GM18519 (cell line): ENCODE measurements at regions not wholly inside any gene's neighbourhood (a gene's known extent, or its start where the extent isn't known, plus 50 kb on each side); places are given as distances from the start of the nearest gene placed in this dataset.
"Not testable (repeated sequence)": the region's sequence is repeated elsewhere in the genome, so short reads cannot be mapped to it uniquely, and the experiment has no call there.

Experiments used
- ATAC-seq: cut with Tn5 transposase; IDR thresholded peaks from one replicate; pipeline ENCODE4 v1.9.1; 2021; ENCODE audit warnings: mild to moderate bottlenecking, moderate library complexity; ENCODE audit not compliant: unreplicated experiment, low FRiP score

DNA sequence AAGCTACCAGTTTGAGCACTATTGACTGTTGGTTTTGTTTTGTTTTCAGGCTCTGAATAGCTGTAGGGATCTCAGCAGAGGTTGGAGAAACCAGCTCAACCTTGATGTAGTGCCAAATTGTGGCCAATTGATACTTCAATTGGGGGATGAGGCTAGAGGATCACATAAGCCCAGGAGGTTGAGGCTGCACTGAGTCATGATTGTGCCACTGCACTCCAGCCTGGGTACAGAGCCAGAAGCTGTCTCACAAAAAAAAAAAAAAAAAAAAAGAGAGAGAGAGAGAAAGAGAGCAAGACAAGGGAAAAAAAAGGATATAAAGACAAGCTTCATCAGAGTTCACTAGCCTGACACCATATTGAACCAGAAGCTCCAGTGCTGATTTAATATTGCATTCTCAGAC is 702.1 kb downstream of the FRK start:
- ATAC-seq = no peak

DNA sequence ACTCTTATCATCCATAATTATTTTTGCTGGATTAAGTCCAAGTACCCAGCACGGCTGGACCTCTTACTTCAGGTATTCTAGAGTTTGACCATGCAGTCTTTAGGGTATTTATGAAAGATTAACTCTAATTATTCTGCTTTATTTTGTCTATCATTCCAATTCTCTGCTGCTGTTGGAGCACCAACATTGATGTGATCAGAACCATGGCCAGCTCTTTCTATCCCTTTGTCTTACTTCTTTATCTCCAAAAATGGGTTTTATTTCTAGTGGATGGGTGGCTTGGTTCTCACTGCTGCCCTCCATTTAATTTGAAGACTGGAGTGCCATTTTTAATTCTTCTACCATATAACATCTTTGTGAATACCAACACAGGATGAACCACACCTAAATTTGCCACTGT is 704.3 kb downstream of the FRK start:
- ATAC-seq = no peak

DNA sequence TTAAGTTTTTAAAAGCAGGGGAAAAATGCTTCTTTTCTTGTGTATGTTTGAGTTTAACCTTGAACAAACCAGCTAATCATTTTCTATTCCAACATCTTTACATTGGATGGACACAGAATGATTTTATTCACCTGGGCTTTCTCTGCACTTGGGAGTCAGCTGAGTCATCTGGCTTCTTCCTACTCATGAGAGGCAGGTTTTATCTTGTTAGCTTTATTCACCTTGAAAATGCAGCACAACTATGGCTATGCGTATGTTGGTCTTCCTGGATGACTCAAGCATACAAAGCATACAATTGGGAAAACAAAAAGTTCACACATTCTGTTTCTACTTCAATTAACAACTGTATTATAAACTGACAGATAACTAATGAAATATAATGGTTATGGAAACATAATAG is 737.7 kb downstream of the FRK start:
- no peak for ATAC-seq

DNA sequence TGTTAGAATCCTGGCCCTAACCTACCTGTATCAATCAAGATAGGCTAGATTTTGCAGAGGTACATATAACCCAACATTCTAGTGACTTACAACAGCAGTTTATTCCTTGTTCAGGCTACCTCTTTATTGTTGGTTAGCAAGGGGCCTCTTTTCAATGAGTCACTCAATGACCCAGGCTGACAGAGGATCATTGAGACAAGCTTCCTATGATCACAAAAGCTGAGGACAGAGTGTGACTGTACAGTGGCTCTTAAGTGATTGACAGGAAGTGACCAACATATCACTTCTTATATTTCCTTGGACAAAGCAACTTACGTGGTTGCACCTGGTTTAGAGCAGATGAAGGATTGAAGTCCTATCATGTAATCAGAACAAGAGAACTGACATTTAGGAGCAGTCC is 740.9 kb downstream of the FRK start:
- ATAC-seq = no peak

DNA sequence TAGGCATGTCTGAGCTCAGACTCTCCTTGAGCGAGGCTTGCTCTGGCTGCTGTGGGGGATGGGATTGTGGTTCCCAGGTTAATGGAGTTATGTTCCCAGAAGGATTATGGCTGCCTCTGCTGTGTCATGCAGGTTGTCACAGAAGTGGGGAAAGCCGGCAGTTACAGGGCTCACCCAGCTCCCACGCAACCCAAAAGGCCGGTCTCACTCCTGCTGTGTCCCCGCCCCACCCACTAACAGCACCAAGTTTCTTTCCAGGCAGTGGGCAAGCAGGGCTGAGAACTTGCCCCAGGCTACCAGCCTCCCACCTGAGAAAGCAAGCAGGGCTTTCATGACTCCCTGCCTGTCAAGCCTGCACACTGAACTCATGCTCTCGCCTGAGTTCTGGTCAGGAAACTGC is 750.5 kb downstream of the FRK start:
- ATAC-seq = no peak

DNA sequence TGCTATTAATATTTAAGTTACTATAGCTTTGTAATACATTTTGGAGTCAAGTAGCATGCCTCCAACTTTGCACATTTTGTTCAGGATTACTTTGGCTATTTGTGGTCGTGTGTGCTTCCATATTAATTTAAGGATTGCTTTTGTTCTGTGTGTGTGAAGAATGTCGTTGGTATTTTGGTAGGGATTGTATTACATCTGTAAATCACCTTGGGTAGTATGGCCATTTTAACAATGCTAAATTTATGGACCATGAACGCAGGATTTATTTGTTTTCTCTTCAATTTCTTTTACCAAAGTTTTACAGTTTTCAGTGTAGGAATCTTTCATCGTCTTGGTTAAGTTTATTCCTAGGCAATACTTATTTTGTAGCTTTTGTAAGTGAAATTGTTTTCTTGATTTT is 758.0 kb downstream of the FRK start:
- no peak for ATAC-seq

DNA sequence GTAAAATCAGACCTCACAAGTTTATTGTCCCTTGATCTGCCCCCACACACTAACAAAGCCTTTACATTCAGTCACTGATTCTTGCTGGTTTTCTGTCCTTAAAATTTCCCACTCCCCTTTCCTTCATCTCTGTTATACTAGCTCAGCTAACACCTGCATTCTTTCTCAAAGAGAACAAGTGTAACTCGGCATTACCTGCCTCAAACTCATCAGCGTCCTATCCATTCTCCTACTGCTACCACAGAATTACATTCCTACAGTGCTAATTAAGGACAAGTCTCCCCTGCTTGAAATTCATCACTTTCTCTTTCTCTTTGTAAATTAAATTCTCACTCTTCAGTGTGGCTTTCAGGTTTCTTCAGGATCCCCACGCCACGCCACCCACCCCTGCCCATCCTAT is 773.2 kb downstream of the FRK start:
- no peak for ATAC-seq

DNA sequence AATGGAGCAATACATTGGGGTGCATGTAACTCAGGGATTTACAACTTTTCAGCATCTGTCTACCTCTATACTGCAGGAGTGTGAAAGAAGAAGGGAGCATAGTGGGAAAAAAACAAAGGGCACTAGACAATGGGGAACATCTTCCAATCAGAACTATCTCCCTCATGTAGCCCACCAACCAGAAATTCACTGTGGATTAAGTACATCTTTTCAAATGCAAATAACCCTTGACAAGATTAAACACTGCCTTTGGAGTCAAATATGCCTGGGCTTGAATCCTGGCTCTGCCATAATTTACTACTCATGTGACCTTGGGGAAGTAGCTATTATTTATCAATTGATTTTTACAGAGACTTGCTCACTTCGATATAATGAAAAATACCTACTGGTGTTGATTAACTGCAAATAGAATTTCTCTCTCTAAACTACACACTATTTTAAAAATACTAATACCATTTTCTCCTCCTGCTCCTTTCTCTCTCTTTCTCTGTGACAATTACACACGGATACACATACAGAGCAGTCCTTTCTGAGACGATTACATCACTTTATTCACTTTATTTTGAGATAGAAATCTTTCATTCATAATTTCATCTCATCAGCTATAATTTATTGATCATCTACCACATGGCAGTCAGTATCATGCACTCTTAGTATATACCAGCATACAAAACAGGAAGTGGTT is 783.7 kb downstream of the FRK start:
- no peak for ATAC-seq

DNA sequence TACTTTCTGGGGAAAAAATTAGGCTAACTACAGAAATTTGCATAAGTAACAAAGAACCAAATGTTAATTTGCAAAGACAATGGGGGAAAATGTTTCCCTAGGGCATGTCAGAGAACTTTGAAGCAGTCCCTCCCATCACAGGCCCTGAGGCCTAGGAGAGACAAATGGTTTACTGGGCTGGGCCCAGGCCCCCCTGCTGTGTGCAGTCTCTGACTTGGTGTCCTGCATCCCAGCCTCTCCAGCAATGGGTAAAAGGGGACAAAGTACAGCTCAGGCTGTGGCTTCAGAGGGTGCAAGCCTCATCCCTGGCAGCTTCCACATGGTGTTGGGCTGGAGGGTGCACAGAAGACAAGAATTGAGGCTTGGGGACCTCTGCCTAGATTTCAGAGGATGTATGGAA is 788.4 kb downstream of the FRK start:
- no peak for ATAC-seq

DNA sequence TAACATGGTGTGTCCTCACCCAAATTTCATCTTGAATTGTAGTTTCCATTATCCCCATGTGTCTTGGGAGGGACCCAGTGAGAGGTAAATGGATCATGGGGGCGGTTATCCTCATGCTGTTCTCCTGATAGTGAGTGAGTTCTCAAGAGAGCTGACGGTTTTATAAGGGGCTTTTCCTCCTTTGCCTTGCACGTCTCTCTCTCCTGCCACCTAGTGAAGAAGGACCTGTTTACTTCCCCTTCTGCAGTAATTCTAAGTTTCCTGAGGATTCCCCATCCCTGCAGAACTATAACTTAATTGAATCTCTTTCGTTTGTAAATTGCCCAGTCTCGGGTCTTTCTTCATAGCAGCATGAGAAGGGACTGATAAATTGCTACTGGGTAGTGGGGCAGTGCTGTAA is 789.3 kb downstream of the FRK start:
- ATAC-seq = no peak

DNA sequence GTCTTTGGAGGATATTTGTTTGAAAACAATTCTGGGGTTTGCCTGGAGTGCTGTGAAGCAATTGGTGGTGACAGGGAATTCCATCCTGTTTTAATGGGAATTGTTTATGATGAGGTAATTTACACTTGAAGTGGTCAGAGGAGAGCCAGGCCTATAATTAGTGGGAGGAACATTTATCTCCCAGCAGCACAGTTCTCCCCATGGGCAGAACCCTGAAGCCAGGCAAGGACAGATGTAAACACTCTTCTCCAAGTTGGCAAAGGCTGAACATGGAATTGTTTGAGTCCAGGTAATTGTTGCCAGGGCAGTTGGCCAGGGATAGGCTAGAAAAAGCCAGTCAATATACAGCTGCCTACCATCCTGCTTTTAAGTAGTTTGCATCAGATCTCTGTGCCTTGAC is 789.7 kb downstream of the FRK start:
- ATAC-seq = no peak

DNA sequence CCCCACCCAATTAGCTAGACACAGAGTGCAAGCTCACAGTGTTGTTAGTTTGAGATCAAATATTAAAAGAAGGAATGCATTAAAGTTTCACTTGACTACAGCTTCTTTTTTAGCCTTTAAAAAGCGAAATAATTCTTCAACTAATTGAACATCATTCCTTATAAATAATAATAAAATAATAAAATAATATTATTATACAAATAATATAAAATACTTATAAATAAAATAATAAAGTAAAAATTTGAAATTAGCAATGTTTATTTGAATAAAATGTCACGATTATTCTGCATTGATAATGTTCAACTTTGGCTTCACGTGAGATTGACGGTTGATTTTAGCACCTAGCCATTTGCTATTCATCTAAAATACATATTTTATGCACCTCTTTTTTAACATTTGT is 819.3 kb downstream of the FRK start:
- no peak for ATAC-seq

DNA sequence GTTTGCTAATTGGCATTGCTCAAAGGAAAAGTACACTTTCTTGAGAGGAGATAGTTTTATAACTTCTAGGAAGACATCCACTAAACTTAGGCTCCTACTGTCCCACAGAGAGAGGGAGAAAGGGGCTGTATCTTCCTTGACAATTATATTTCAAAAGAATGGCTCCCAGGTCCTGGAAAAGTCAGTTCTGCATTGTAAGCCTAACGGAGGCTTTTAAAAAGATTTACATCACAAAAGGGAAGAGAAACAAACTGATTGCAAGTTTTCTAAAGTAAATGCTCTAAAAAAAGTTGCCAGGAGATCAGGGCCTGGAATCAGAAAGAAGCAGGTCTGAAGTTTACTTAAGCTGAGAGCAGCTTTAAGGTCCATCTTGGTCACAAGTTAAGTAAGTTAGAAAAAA is 839.5 kb downstream of the FRK start:
- no peak for ATAC-seq

DNA sequence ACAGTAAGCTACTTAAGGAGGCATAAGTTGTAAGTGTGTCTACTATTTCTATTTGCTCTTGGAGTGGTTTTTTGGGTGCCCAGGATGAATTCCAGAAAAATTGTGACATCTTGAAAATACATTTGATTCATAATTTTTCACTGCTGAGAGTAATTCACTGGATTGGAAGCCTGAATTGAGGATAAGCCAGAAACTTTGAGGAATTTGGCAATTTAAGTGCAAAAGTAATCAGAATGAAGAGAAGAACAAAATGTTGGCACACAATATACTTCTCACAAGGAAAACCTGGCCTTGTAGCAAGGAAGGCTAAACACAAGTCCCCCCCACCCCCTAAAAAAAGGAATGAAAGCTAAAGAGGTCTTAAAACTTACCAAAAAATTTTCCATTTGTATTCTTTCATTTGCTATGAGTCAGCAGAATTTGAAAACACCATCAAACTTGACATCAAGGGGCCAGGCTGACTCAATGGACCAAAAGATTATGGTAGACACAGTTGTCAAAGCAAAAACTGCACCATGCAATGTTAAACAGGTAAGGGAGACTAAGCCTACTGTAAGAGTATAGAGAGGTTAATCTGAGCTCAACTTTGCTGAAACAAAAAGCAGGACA is 840.0 kb downstream of the FRK start:
- no peak for ATAC-seq

DNA sequence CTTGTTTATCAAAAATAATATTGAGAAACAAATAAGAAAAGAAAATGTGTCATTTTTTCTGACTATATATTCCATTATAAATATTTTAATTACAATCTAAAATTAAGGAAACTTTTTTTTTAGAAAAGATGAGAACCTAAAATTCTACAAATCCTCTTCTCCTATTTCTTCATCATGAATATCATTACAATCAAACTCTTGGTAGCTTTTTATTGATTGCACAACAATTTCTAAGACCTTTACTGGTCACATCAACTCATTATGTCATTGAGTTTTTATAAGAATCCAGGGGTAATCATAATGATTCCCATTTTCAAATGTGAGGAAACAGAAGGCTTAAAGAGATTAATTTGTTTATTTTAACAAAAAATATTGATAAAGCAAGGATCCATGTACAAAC is 841.0 kb downstream of the FRK start:
- ATAC-seq = no peak

DNA sequence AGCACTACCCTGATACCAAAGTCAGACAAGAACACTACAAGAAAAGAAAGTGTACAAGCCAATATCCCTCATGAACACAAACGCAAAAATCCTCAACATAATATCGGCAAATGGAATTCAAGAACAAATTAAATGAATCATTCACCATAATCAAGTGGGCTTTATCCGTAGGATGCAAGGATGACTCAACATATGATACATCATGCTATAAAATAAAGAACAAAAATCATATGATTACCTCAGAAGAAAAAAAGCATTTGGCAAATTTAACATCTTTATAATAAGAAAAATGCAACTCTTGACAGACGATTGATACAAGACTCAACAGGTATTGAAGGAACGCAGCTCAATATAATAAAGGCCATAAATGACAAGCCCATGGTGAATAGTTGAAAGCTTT is 843.9 kb downstream of the FRK start:
- ATAC-seq = no peak

DNA sequence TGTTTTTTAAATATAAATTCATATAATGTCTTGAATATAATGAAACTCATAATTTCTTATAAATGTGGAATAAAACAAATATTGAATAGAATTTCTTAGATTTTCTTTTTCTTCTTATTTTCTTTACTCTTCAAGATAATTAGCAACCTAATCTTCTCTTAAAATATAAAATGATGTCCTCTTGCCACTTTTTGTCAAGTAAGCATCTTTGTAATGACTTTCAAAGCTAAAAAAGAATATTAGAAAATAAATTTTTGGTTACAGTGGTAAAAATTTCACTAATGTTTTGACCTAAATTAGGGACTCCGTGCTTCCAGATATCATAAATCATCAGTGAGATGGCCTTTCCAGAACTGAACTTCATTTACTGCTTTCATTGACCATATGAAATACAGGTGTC is 846.4 kb downstream of the FRK start:
- ATAC-seq = no peak

DNA sequence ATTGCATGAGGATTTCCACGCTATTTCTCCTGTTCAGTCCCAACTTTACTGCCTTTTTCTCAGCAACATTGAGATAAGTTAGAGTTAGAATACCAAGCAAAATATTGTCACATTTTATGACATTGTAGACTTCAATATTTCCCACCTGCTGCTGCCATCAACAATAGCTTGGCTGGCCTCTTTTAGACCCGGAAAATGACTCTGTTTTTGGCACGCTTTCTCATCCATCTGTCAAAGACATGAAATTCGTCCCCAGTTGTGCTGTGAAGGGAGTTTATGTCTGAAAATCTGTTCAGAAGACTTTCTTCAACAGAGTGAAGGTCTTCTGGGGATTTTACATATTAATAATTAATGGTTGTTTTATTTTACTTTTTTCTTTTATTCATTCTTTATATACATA is 857.3 kb downstream of the FRK start:
- ATAC-seq = no peak

DNA sequence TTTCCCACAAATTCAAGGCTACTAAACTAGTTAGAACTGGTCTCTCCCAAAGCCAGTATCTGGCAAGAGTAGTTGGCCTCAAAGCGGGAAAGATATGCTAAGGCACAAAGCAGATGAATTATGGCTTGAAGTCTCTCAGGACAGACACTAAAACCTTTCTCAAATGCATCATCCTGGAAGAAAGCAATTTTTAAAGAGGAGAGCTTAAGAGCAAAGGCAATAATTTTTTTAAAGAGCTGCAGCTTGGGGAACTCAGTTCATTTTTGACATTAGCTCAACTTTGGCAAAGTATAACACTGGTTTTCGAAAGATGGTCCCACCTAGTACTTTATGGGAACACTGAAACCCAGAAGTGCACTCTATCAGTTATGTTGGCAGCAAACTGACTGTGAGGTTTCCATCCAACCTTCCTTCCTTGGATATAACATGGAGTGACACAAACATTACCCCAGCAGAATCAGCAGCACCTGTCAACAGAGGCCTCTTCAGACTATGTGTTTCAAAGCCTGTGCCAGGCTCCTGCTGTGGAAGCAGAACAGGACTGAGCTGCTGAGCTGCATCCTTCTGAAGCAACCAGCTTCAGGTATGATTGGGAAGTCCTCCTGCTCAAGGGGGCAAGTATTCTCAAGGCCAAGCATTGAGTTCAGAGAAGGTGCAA is 852.3 kb upstream of the HS3ST5 start:
- ATAC-seq = no peak

DNA sequence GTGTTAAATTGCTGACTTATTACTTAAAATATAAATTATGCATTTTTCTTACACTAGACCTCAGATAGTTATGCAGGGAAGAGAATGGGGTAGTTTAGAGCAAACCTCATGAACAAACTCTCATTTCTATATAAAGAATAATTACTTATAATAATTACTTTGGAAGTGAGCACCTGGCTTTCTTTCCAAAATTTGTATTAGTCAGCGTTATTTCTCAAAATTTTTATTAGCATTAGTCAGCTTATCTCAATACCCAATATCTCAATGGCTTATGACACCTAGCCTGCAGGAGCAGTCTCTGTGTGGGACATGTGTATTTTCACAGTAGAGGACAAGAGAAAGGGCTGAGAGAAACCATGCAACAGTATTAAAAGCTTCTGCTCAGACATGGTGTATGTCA is 849.2 kb upstream of the HS3ST5 start:
- ATAC-seq = no peak

DNA sequence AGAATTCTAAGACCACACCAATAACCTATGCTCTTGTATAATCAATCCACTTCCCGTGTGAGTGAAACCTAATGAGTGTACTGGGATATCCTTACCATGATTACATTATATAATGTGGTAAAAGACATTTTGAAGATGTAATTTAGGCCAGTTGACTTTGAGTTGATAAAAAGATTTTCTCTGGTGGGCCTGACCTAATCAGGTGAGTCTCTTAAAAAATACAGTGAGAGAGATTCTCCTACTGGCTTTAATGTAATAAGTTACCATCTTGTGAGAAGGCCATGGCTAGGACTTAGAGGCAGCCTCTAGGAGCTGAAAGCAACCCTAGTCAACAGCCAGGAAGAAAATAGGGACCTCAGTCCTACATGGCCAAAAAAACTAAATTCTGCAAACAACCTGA is 847.7 kb upstream of the HS3ST5 start:
- no peak for ATAC-seq

DNA sequence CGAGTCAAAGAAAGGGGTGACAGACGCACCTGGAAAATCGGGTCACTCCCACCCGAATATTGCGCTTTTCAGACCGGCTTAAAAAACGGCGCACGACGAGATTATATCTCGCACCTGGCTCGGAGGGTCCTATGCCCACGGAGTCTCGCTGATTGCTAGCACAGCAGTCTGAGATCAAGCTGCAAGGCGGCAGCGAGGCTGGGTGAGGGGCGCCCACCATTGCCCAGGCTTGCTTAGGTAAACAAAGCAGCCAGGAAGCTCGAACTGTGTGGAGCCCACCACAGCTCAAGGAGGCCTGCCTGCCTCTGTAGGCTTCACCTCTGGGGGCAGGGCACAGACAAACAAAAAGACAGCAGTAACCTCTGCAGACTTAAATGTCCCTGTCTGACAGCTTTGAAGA is 832.6 kb upstream of the HS3ST5 start:
- ATAC-seq = not testable (repeated sequence)
